AG10803 (cell line): ENCODE measurements at regions not wholly inside any gene's neighbourhood (a gene's known extent, or its start where the extent isn't known, plus 50 kb on each side); places are given as distances from the start of the nearest gene placed in this dataset.
"Not testable (repeated sequence)": the region's sequence is repeated elsewhere in the genome, so short reads cannot be mapped to it uniquely, and the experiment has no call there.

Source experiments
- DNase-seq: peaks from one replicate; pipeline ENCODE4 v3.0.0; 2010; ENCODE audit warnings: low read depth
- H3K4me3 ChIP-seq: 2 replicates; pipeline ENCODE4 v1.5.1; 2011; ENCODE audit warnings: mild to moderate bottlenecking, low read length, control low read depth
- TF ChIP-seq, protein P1 (sequence below): conservative IDR thresholded peaks from 2 replicates; pipeline ENCODE4 v1.5.1; 2011; ENCODE audit warnings: mild to moderate bottlenecking, low read length, control low read depth, inconsistent platforms

DNA sequence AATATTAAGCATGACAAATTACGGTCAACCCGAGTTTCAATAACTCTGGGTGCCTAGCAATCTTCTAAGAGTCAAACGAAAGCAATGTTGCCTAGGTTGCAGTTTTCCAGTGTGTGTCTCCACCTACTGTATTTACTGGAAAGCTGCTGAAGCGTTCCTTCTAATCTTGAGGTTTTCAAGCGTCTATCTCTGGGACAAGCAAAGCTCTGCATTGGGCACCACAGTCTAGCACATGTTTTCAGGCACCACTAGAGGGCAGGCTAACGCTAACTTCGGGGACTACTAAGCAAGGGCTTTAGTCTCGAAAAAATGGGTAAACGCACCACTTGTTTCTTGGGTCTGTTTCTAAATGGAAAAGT, 82.7 kb upstream of the KIF2A start:
- H3K4me3 ChIP-seq, DNase-seq: not testable (repeated sequence)
- TF ChIP-seq, protein P1, sequence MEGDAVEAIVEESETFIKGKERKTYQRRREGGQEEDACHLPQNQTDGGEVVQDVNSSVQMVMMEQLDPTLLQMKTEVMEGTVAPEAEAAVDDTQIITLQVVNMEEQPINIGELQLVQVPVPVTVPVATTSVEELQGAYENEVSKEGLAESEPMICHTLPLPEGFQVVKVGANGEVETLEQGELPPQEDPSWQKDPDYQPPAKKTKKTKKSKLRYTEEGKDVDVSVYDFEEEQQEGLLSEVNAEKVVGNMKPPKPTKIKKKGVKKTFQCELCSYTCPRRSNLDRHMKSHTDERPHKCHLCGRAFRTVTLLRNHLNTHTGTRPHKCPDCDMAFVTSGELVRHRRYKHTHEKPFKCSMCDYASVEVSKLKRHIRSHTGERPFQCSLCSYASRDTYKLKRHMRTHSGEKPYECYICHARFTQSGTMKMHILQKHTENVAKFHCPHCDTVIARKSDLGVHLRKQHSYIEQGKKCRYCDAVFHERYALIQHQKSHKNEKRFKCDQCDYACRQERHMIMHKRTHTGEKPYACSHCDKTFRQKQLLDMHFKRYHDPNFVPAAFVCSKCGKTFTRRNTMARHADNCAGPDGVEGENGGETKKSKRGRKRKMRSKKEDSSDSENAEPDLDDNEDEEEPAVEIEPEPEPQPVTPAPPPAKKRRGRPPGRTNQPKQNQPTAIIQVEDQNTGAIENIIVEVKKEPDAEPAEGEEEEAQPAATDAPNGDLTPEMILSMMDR = peak; percentile 42

DNA sequence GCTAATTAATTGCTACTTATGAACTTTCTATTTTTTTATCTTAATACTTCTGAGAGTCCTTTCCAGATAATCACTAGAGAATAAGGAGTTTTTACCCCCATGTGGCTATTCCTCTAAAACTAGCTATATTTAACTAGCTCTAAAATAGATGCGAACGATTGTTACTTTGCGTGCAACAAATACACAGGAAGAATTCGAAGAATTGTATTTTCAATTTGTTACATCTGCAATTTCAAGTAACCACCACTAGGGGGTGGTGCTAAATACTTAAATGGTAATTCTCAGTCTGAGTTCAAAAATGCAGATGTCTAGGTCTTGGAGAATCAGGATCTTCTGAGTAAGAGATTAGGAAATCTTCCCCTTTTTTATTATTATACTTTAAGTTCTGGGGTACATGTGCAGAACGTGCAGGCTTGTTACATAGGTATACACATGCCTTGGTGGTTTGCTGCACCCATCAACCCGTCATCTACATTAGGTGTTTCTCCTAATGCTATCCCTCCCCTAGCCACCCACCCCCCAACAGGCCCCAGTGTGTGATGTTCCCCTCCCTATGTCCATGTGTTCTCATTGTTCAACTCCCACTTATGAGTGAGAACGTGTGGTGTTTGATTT, 80.9 kb upstream of the KIF2A start:
- not testable (repeated sequence) for H3K4me3 ChIP-seq, DNase-seq

DNA sequence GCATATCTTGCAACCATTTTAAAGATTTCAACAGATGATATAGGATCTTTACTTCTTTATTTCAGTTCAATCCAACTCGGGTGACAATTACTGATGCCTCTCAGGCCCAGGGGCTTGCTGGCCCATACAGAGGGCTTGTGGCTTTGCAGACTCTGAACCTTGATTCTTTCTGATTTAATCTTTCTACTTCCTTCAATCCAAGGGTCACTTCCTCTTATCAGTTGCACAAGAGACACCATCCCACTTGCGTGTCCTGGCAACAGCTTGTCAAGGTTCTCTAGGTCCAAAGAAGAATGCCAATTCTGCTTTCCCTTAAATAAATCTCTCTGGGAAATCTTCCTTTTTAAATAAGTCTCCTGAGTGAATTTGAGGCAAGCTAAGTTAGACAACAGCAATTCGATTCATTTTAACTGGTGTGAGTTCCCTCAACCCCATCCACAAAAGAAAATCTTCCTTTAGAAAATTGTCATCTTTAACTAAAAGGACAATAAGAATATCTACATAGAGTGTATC, 75.1 kb upstream of the KIF2A start:
- not testable (repeated sequence) for DNase-seq

DNA sequence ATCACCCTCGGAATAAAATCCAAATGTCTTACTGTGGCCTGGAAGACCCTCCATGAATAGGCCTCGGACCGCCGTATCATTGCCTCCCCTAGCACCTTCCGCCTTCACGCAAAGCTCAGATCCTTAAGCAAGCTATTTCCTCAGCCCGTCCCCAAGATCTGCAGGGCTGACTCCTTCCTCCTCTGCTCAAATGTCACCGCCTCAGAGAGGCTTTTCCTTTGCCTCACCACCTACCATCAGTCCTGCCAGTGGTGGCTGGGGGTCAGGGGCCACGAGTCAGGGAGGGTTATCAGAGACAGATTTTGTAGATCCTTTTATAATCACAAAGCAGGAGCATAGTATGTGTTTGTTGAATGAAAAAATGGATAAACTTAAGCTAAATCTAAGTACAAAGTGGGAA, 74.4 kb upstream of the KIF2A start:
- DNase-seq = no peak
- H3K4me3 ChIP-seq = no peak overlapping the region
- TF ChIP-seq, protein P1 = no peak

More for the DNA sequence above, 75.1 kb upstream of the KIF2A start:
- not testable (repeated sequence) for H3K4me3 ChIP-seq

DNA sequence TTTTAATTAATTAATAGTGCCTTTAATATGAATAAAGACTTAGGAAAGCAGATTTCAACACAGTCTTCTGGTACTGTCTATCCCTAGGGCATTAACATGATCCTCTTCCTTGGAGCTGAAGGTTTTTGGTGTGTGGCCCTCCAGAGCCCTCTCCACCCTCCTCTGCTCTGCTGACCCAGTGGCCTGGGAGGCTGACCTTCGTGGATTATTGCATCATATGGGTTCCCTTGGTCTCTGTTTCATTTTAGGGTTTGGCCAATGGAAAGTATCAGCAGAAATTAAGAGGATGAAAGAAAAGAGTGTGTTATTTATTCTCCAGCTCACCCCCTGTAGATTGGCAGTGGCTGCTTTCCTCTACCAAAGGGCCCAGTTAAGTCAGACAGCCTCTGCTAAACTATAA, 73.8 kb upstream of the KIF2A start:
- DNase-seq, H3K4me3 ChIP-seq: not testable (repeated sequence)

DNA sequence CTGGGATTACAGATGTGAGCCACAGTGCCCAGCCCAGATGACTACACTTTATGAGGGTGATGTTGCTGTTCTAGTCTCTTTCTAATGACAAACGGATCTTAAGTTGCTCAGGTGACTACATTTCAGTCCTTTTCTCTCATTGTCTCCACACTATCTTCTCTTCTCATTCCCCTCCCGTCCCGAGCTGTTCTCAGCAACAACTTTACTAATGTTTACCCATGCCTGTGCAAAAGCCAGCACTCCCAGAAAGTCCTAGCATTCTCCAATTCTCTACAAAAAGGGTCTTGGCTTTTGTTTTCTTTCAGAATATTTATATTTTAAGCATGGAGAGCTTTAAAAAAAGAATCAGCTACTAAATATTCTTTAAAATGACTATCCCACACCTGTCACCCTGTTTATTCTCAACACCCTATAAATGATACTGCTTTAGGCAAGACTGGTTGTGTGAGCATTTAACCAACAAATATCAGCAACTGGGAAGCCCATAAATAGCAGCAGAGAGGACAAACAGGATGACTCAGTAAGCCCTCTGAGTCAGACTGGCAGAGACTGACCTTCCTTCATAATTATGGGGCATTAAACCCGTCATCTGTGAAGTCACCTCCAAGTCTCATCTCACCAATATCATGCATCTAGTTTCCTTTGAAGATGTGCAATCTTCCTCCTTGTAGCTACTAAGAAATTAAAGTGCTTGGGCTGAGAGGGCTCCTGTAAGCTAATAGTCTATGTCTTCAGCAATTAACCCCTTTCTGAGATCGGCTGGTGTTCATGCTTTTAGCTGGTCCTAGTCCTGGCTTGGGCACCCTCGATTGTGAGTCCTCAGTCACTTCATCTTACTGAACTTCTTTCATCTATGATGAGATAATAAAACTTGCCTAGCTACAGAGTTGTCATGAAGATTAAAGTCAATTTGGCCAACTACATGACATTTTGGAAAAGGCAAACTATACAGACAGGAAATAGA, 72.6 kb upstream of the KIF2A start:
- DNase-seq = peak; percentile 54
- not testable (repeated sequence) for H3K4me3 ChIP-seq

DNA sequence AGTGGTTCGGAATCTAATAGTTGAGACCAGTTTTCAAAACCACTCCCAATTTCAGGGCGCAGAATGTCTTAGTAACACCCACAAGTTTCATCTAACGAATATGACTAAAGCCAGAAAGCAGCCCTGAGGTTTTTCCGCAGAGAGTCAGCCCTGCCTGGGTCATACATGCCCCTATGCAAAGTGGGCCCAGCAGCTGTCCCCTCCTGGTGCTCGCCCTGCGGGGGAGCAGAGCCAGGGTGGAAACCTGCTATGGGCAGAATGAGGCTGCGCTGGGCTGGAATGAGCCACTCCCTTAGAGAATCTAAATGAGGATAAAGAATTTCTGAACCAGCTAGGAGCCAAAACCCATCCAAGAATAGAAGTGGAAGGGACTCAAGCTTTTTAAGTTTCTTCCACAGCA, 69.4 kb upstream of the KIF2A start:
- not testable (repeated sequence) for H3K4me3 ChIP-seq
- peak; percentile 29 for DNase-seq

DNA sequence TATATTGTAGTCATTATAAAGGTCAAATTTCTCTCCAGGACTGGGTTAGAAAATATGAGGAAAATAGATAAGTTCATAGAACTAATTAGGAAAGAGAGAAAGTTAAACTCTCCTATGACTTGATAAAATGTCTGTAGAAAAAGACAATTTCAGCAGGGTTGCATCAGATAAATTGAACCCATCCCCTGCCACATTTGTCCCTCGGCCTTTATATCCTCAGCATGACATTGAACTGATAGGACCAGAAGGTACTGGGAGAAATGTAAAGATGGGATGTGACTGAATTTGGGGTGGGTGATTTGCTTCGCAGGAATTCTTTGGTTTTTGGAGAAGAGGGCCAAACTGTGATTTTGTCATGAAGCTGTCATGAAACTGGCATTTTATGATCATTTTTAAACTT, 68.1 kb upstream of the KIF2A start:
- H3K4me3 ChIP-seq, DNase-seq: not testable (repeated sequence)

DNA sequence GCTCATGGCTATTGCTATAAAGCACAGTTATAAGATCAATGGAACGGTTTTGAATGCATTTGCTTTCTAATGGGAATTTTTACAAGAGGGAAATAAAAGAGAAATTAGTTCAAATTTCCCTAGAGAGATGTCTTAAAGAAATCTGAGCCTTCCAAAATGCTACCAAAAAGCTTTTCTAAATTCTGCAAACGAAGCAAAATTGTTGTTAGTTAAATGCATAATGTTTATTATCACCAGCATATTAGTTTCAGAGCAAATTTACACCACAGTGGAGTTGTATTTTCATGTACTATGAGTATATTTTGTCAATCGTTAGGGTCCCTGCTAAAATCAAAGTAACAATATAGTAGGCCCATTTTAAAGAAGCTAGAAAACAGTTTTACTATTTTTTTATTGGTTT, 67.4 kb upstream of the KIF2A start:
- not testable (repeated sequence) for H3K4me3 ChIP-seq, DNase-seq

DNA sequence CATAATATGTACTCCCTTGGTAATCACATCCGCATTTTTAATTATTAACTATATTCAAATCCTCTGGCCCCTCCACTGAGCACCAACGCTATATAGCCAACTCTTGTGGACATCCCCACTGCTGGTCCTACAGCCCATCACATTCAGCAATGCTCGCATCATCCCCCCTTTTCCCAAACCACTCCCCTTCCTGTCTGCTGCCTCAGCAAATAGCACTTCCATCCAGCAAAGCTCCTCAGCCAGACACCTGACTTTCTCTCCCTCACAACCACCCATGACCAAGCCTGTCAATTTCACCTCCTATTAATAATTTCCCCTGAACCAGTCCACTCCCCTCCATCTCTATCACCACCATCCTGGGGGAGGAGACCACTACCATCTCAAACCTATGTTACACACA, 65.5 kb upstream of the KIF2A start:
- not testable (repeated sequence) for DNase-seq, H3K4me3 ChIP-seq

DNA sequence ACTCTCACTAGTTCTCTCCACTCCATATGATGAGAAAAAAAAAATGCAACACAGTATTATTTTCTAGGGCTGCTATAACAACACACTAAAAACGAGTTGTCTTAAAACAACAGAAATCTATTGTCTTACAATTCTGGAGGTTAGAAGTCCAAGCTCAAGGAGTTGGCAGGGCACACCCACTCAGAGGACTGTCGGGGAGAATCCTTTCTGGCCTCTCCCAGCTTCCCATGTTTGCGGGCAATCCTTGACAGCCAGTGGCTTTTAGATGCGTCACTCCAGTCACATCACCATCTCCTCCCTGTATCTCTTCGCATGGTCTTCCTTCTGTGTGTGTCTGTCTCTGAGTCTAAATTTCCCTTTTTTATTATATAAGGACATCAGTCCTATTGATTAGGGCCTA, 64.0 kb upstream of the KIF2A start:
- not testable (repeated sequence) for H3K4me3 ChIP-seq

DNA sequence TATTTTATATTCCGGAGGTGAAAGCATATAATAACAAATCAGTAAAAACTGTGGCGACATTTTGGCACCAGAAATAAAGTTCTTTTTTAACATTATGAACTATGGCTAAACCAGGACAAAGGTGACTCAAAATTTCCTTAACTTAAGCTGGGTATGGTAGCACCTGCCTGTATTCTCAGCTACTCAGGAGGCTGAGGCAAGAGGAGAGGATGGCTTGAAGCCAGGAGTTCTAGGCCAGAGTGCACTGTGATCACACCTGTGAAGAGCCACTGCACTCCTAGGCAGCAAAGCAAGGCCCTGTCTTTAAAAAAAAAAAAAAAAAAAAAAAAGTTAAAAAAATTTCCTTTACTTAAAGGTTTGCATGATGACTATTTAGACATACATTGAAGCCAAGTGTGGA, 63.0 kb upstream of the KIF2A start:
- DNase-seq, H3K4me3 ChIP-seq: not testable (repeated sequence)

More for the DNA sequence above, 64.0 kb upstream of the KIF2A start:
- not testable (repeated sequence) for DNase-seq

DNA sequence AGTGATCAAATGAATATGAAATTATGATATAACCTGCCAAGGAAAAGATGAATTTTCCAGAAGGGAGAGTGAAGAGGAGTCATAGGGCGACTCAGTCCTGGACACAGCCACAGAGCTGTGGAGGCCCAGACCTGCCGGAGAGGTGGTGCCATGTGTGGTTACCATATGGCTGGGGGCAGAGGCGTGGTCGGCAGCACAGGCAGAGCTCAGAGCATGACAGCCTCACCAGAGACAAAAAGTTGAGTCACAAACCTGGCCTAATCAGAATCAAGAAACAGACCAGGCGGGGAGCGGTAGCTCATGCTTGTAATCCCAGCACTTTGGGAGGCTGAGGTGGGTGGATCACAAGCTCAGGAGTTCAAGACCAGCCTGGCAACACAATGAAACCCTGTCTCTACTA, 57.8 kb upstream of the KIF2A start:
- DNase-seq = not testable (repeated sequence)

DNA sequence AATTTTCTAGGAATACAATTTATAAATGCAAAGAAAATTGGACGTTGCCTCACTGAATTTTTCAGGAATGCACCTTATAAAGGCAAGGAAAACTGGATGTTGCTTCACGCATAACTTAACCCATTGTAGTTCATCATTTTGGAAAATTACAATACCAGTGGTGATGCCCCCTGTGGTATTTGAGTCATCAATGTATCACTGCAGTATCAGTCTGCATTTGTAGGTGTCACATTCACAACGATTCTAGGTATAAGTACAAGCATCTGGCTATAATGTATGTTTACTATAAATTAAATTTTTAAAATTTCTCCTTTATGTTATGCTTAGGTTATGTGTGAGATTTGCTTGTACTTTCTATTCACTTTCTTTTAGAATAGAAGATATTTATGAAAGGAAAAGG, 55.9 kb upstream of the KIF2A start:
- not testable (repeated sequence) for H3K4me3 ChIP-seq, DNase-seq

More for the DNA sequence above, 57.8 kb upstream of the KIF2A start:
- not testable (repeated sequence) for H3K4me3 ChIP-seq

DNA sequence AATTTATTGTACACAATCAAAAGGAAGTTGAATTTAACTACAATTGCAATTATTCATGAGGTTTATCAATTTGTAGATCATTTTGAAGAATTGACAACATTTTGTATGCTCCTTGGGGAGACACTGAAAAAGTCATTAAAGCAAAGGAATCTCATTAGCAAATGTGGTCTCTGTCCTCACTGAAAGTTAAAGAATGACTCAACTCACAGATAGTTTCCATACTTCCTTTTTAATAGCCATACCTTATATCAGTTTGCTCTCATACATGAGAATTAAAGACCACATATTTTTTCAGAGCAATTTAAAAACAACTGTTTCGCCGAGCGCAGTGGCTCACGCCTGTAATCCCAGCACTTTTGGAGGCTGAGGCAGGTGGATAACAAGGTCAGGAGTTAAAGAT, 55.1 kb upstream of the KIF2A start:
- not testable (repeated sequence) for DNase-seq, H3K4me3 ChIP-seq

DNA sequence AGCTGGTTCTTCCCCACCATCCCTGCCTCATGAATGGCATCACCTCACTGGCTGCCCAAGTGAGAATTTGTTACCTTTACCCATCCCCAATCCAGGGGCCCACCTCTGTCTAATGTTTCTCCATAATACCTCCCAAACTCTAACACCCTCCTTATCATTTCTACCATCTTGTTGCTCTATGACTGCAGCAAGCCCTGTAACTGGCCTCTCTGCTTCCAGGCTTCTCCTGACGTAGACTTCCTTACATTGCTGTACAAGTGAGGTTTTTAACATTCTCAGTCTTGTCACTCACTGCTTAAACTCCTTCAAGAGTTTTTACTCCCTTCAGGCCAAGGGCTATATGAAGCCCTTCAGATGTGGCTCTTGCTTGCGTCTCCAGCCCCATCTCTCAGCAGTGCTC, 53.5 kb upstream of the KIF2A start:
- not testable (repeated sequence) for DNase-seq, H3K4me3 ChIP-seq

DNA sequence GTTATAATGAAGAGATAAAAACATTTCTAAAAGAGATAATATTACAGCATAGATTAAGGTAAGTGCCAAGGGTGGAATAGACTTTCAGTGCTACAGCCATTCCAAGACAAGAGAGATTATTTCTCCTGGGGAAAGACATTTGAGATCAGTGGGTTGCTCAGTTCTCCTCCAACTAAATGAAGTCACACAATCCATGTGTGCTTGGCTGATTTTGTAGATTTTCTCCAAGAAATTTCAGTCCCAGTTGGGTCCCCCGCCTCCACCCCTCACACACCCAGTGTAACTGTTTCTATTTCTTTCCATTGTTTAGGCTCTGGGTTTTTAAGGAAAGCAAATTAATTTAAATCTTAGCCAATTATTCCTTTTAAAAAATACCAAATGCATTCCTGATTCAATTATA, 50.5 kb upstream of the KIF2A start:
- DNase-seq, H3K4me3 ChIP-seq: not testable (repeated sequence)
